Mammary epithelial cell (primary cell): ENCODE measurements at regions not wholly inside any gene's neighbourhood (a gene's known extent, or its start where the extent isn't known, plus 50 kb on each side); places are given as distances from the start of the nearest gene placed in this dataset.

Source experiments
- CTCF ChIP-seq, 2 donors: IDR thresholded peaks in 1 of 2; conservative IDR thresholded peaks in 1 of 2; 2 replicates each; pipeline ENCODE4 v1.5.1; 2011 to 2012; ENCODE audit warnings: inconsistent platforms in 2 of 2, low read length in 2 of 2, mild to moderate bottlenecking in 2 of 2, control low read depth in 1 of 2, low read depth in 1 of 2; ENCODE audit not compliant: insufficient read depth in 1 of 2; ENCODE audit errors: extremely low read depth in 1 of 2
- EZH2 ChIP-seq: IDR thresholded peaks from 2 replicates; pipeline ENCODE4 v1.6.1; 2012; ENCODE audit warnings: low read length, inconsistent platforms, borderline replicate concordance

DNA sequence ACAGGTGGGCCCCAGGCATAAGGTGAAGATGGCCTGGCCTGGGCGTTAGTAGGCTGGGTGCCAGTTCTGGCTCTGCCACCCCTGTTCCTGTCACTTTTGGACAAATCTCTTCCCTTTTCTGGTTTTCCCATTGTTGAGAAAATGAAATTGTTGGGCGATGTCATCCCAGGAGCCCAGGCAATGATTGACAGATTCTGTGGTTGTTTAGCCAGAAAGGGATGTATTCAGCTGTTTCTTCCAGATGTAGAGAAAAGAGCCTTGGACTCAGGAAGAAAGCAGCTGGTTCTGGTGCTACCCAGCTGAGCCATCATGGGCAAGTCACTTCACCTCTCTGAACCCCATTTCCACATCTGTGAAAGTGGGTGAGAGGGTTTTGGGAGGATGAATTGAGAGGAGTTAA lies 60.1 kb upstream of the MRTFB start:
- TF ChIP-seq CTCF (conservative IDR thresholded peaks at IDR 0.05 in 1 of 2, IDR thresholded peaks at IDR 0.05 in 1 of 2; ENCODE audit: extremely low read depth in 1 of 2, insufficient read depth in 1 of 2, low read depth in 1 of 2, low read length in 2 of 2) (no peak), EZH2 (no peak)
